M059J (cell line): ENCODE measurements at regions not wholly inside any gene's neighbourhood (a gene's known extent, or its start where the extent isn't known, plus 50 kb on each side); places are given as distances from the start of the nearest gene placed in this dataset.

ENCODE experiments used
- DNase-seq: peaks from one replicate; pipeline ENCODE4 v3.0.0-alpha.2; 2012; ENCODE audit warnings: low read depth

DNA sequence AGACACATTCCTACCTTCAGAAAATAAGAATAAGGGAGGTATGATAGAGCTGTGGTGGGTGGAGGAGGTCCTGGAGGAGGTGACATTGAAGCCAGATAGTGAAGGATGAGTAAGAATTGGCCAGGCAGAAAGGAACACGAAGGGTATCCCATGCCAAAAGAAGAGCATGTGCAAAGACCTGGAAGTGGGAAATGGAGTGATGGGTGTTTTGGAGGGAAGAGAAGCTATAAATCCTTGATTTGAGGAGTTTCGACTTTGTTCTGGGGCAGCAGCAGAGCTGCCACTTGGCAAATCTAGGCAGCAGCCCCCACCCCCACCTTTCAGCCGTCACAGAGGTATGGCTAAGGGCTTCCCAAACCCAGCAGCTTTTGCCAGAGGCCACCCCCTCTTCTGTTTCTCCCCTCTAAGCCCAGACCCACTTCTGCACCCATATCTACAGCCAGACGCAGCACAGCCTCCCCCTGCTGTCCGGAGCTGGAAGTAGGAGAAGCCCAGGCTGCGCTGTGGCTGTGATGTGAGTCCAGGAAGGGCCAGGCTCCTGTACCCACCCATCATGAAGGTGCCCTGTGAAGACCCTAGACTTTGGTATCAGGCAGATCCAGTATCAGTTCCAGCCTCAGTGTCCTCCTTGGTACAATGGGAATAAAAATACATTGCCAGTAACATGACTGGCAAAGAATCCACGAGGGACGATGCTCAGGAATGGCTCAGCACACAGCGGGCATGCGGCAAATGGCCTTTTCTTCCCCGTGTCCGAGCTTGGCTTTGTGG is 188.7 kb upstream of the LINGO1 start:
- DNase-seq: peak; percentile 51

DNA sequence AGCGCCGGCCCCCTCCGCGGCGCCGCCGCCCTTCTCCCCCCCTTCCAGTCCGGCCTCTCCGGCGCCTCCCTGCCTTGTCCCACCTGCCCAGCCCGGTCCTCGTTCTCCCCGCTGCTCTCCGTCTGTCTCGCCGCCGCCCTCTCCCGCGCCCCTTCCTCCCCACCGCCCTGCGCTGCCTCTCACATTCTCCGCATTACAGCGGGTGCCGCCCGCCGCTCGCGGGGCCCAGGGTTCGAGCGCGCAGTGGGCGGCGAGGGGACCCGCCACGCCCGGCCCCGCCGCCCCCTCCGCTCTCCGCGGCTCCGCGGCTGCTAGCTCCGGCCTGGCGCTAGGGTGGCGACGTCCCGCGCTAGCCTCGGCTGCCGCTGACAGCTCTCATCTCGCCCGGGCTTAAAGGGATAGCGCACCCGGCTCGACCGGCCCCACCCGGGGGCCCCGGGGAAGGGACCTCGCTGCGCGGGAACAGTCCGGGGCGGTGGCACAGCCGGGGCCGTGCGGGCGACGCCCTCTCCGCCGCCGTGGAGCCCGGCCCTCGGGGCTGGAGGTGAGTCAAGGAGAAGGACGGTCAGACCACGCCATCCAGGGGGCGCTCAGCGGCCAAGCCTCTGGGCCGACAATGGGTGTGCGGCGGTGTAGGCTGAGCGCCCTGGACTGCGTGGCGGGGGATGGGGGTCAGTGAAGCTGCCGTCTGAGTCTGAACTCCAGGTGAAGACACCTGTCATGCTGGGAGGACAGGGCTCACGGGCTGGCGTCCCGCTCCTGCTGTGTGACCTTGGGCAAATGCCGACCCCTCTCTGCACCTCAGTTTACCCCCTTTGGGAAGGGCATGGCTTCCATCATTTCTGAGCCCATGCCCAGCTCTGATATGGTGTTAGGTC is 187.4 kb upstream of the LINGO1 start:
- DNase-seq: peak; percentile 29

- no peak for DNase-seq
Measured at GRCh38 chr15:77819048-77819850, 186.5 kb upstream of the LINGO1 start.

DNA sequence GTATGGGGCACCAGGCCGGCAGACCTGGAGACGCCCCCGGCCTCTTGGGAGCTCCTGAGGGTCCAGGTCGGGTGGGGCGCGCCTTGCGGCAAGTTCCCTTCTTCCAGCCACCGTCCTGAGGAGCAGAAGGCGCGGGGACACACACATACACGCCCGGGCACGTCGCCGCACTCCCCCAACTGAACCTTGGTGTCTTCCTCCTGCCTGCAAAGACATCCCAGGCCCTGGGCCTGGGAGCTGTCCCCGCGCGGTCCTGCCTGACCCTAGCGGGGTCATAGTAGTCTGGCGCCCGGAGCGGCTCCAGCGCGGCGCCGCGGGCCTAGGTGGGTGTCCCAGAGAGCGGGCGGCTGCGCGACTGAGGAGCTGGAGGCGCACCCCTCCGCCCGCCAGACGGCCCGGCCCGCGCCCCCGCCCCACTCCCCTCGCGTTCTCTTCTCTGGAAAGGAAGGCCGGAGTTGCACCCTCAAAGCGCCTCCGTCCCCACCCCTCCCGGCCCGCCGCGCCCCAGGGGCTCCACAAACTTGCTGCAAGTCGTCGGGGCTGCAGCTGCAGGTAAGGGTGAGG is 185.9 kb upstream of the LINGO1 start:
- DNase-seq: no peak

DNA sequence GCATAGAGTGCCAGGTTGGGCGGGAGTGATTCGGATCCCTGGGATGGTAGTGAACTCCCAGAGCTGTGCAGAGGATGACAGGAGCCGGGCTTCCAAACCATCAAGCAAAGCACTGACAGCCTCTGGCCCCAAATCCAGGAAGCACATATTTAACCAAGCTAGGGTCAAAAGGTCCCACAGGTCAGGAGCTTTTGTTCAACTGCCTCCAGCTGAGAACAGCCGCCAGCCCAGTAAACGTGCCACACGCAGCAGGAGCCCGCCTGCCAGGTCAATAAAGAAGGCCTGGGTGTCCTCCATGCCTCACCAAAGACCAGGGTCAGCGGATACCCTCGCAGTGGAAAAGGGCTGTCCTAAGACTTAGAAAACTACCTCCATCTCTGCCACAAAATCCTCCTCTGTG is 184.7 kb upstream of the LINGO1 start:
- no peak for DNase-seq

DNA sequence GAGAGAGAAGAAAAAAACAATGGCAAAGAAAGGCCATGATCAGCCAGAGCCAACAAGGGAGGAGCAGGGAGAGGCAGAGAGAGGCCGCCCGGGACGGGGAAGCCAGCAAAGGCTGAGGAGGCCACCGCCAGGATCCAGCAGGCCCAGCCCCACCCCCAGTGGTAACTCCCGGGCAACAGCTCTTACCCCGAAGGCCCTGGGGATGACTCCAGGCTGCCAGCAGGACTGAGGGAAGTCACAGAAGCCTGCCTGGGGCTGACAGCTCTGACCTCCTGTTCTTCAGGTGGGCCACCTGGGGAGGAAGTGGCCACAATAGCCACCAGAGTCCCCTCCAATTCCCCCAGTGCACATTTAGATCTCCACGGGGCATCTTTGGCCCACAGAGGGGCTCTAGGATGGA is 184.3 kb upstream of the LINGO1 start:
- no peak for DNase-seq

- no peak for DNase-seq
Measured at GRCh38 chr15:77815015-77815414, 182.3 kb upstream of the LINGO1 start.

DNA sequence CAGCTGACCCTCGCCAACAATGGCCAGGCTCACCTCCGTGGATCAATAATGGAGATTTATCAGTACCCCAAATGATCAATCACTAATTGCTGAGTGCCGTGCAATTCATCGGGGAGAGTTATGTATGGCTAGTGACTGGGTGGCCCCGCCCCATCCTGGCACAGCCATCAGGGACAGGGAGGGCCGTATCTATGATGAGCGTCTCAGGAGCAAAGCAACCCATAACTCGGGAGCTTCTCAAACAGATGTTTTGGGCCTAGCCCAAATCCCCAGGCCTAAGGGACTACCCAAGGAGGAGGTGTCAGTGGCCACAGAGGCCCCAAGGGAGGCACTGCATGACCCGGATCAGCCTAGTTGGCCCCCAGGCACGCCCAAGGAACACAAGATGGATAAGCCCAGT is 180.0 kb upstream of the LINGO1 start:
- no peak for DNase-seq

- DNase-seq: no peak
Measured at GRCh38 chr15:77811270-77811669, 178.6 kb upstream of the LINGO1 start.

DNA sequence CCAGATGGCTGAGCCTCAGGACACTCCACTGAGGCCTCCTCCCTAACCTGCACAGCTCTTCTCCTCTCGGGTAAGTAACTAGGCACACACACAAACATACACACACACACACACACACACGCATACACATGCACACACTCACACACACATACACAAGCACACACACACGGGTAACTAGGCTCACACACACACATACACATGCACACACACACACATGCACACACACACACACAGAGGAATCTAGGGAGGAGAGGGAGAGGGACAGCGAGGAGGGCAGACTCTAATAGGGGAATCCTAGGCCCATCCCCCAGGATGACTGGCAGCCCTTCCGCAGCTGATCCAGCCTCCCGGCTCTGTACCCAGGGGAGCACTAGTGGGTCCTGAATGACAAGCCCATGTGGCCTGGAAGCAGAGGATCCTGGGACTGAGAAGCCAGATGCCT is 177.4 kb upstream of the LINGO1 start:
- no peak for DNase-seq

DNA sequence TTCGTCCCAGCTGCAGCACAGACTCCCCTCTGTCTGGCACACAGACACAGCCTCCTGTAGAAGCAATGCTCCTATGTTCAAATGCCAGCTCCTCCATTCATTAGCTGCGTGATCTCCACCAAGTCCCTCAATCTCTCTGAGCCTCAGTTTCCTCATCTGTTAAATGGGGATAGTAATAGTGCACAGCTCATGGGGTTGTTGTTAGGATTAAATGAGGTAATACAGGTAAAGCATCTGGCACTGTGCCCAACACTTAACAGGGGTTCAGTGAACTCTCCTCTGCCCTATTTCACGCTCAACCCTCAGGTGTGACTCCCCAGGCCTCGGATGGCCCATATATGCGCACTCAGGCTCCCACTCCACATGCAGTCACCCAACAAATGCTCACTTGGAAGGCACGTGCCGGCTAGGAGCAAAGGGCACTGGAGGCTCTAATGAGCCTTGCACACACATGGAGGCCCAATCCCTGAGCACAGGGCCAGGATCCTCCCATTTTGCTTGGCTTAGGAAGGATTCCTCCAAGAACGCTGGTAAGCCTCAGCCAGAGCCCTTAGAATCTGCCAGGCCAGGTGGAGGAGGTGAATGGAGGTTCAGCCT is 176.0 kb upstream of the LINGO1 start:
- no peak for DNase-seq

GRCh38 chr15:77808075-77808474 is 175.4 kb upstream of the LINGO1 start:
- no peak for DNase-seq

DNA sequence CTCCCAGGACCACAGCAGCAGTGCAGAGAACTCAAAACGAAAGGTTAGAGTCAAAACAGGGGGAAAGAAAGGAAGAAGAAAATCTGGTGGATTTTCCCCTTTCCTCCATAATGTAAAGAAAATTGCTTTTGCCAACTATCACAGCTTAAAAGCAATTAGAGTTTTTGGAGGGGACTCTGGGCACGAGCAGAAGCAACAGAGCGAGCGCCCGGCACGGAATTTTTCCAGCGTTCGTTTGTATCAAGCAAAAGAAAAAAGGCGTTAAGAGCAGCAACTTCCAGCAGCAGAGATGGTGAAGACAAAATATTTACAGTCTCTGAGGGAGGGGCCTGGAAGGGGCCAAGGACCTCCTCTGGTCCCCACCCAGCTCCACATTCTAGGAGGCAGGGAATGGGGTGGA is 174.9 kb upstream of the LINGO1 start:
- DNase-seq: no peak

DNA sequence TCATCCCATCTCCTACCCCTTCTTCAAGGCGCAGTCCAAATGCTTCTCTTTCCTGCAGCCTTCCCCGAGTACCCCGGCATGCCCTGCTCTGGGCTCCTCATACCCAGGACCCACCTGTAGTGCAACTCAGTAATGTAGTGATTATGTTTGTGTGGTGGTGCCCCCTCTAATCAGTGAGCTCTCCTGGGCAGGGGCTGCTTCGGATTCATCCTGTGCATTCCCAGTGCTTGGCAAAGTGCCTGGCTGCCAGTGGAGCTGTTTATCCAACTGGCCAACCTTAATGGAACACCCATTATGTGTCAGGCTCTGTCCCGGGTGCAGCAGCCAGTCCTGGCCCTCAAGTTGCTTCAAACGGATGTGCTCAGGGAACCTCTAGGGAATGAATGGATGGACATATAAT is 174.4 kb upstream of the LINGO1 start:
- peak; percentile 35 for DNase-seq

- no peak for DNase-seq
Measured at GRCh38 chr15:77804210-77804609, 171.5 kb upstream of the LINGO1 start.

DNA sequence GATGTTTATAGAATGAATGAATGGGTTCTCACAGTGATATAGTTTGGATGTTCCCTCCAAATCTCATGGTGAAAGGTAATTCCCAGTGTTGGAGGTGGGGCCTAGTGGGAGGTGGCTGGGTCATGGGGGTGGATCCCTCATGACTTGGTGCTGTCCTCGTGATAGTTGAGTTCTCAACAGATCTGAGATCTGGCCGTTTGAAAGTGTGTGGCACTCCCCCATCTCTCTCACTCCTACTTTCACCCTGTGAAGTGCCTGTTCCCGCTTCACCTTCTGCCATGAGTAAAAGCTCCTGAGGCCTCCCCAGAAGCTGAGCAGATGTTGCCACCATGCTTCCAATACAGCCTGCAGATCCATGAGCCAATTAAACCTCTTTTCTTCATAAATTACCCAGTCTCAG is 170.8 kb upstream of the LINGO1 start:
- no peak for DNase-seq

DNA sequence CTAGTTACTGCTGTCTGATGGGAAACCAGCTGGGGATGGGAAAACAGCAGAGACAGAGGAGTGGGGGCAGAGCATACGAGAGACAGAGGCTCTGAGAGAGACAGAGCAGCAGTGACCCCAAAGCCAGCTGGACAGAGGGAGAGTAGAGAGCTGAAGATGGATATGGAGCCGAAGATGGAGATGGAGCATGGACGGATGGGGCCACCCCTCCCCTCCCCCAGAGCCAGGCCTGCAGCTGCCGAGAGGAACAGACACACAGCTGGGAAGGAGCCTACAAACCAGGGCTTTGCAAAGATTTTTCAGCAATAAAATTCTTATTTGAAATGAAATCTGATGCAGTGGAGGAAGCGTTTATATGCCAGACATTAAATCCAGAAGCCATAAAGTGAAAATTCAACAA is 167.6 kb upstream of the LINGO1 start:
- DNase-seq: no peak

GRCh38 chr15:77798847-77799246 is 166.1 kb upstream of the LINGO1 start:
- DNase-seq: no peak

- no peak for DNase-seq
Measured at GRCh38 chr15:77798151-77798835, 165.6 kb upstream of the LINGO1 start.

DNA sequence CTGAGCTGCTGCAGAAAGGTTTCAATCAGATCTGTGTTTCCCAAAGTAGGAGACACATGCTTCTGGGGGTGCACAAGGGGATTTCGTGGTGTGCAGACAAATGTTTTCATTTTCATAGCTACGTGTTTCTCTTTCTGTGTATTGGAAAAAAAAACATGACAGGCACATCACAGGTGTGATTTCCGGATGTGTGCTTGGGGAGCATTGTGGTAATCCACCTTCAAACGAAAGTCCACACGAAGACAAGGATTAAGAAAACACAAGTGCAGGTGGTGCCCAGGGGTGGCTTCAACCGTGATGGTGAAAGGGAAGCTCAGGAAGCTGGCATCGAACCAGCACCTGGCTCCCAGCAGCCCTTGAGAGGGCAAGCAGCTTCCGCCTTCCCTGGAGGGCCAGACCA is 164.6 kb upstream of the LINGO1 start:
- DNase-seq: no peak
